ENCODE measurements at regions not wholly inside any gene's neighbourhood (a gene's known extent, or its start where the extent isn't known, plus 50 kb on each side); places are given as distances from the start of the nearest gene placed in this dataset.

DNA sequence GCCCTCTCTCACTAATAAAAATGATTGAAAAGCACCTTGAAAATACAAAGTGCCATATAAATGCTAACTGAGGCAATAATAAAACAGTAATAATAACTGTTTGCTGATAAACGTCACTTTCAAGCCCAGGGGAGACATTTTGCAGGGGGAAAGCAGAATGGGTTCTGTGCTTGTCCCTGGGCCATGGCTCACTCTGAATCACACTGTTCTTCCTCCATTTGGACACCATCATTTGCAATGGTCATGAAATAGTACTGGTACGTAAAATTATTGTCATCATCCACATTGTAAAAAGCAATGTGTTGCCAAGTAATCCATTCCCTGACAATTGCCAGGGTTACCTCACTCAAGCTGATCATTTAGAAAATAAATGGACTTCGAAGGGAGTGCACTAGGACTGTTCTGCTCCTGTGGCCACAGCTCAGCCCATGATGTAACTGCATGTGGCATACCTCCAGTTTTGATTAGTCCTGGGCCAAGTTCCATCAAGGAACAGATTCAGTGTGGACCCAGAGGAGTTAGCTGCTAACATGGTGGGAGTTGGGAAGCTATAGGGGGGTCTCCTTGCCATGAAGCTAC, 508.8 kb upstream of the CELF4 start:
- TF ChIP-seq POLR2A (IDR thresholded peaks at IDR 0.05) (no peak), CTCF (IDR thresholded peaks at IDR 0.05) (no peak)

Data from testis (tissue), 2 donors.